H1 (cell line): ENCODE measurements at regions not wholly inside any gene's neighbourhood (a gene's known extent, or its start where the extent isn't known, plus 50 kb on each side); places are given as distances from the start of the nearest gene placed in this dataset.

Experiments used
- CTCF ChIA-PET: fragments of 300-600 bp; sonication (Branson Sonifier 250); formaldehyde crosslinking; loops from one replicate; lab custom pipeline; 2021; ENCODE audit not compliant: partially characterized antibody; lab: Charles Lee
- POLR2A ChIA-PET: fragments of 300-600 bp; sonication (Branson Sonifier 250); formaldehyde crosslinking; loops from one replicate; lab custom pipeline; 2021; ENCODE audit warnings: inconsistent platforms; ENCODE audit not compliant: partially characterized antibody; lab: Charles Lee
- DNase-seq, 2 experiments: peaks; one replicate each; pipeline versions ENCODE4 v3.0.0 to v3.0.0-alpha.2; 2010 to 2022; ENCODE audit warnings: low spot score in 2 of 2, low read depth in 1 of 2, mixed read lengths in 1 of 2
- FAIRE-seq: peaks from 2 replicates; lab custom pipeline; 2011; peaks lifted over from hg19 to GRCh38; lab: Jason Lieb, UNC
- H2AFZ ChIP-seq: 2 replicates; pipeline ENCODE4 v1.8.1; 2012; ENCODE audit warnings: low read length, inconsistent platforms
- H2AK5ac ChIP-seq: 2 replicates; pipeline ENCODE4 v1.6.1; 2013; ENCODE audit warnings: low read depth, low read length
- H2BK120ac ChIP-seq: replicated peaks from 2 replicates; pipeline ENCODE3; 2013; ENCODE audit warnings: low read depth, low read length, inconsistent platforms
- H2BK12ac ChIP-seq: 2 replicates; pipeline ENCODE4 v1.6.1; 2013; ENCODE audit warnings: low read depth, low read length
- H2BK15ac ChIP-seq: 2 replicates; pipeline ENCODE4 v1.6.1; 2013; ENCODE audit warnings: low read length
- H2BK20ac ChIP-seq: 2 replicates; pipeline ENCODE4 v1.6.1; 2013; ENCODE audit warnings: low read length
- H2BK5ac ChIP-seq: 2 replicates; pipeline ENCODE4 v1.6.1; 2013; ENCODE audit warnings: low read depth, low read length
- H3K14ac ChIP-seq: 2 replicates; pipeline ENCODE4 v1.6.1; 2013; ENCODE audit warnings: inconsistent platforms; ENCODE audit not compliant: insufficient read length
- H3K18ac ChIP-seq: 2 replicates; pipeline ENCODE4 v1.6.1; 2013; ENCODE audit warnings: low read length; ENCODE audit errors: extremely low read depth
- H3K23ac ChIP-seq: 2 replicates; pipeline ENCODE4 v1.6.1; 2013; ENCODE audit warnings: inconsistent platforms; ENCODE audit not compliant: insufficient read length
- H3K23me2 ChIP-seq: 2 replicates; pipeline ENCODE4 v1.6.1; 2013; ENCODE audit warnings: low read depth, low read length
- H3K27ac ChIP-seq: 2 replicates; pipeline ENCODE4 v1.6.1; 2011; ENCODE audit warnings: low read depth, low read length, inconsistent platforms
- H3K27me3 ChIP-seq, 4 experiments: replicated peaks in 1 of 4; 1 replicate in 1 of 4; 2 replicates in 3 of 4; pipeline versions ENCODE4 v1.6.1 to v1.8.1; 2011 to 2013; ENCODE audit warnings: low read length in 3 of 4, mild to moderate bottlenecking in 3 of 4, inconsistent platforms in 2 of 4, mixed read lengths in 2 of 4, moderate library complexity in 1 of 4; ENCODE audit not compliant: control insufficient read depth in 3 of 4, insufficient read depth in 3 of 4; ENCODE audit errors: extremely low read depth in 1 of 4
- H3K36me3 ChIP-seq, 4 experiments: 2 replicates each; pipeline versions ENCODE4 v1.6.1 to v1.8.1; 2011 to 2013; ENCODE audit warnings: mild to moderate bottlenecking in 4 of 4, low read length in 3 of 4, moderate library complexity in 2 of 4, control low read depth in 1 of 4, inconsistent platforms in 1 of 4; ENCODE audit not compliant: insufficient read depth in 4 of 4, control insufficient read depth in 2 of 4
- H3K4ac ChIP-seq: replicated peaks from 2 replicates; pipeline ENCODE3; 2013; ENCODE audit warnings: low read length, low read depth, mixed read lengths, inconsistent platforms; ENCODE audit not compliant: insufficient read length
- H3K4me1 ChIP-seq, 4 experiments: replicated peaks in 1 of 4; 1 replicate in 1 of 4; 2 replicates in 3 of 4; pipeline versions ENCODE4 v1.6.1 to v1.8.1; 2011 to 2013; ENCODE audit warnings: low read length in 3 of 4, inconsistent platforms in 2 of 4, mixed read lengths in 1 of 4; ENCODE audit not compliant: insufficient read depth in 4 of 4, control insufficient read depth in 3 of 4
- H3K4me2 ChIP-seq, 2 experiments: 2 replicates each; pipeline versions ENCODE4 v1.6.1 to v1.8.1; 2011 to 2013; ENCODE audit warnings: low read depth in 2 of 2, low read length in 2 of 2, control low read depth in 1 of 2, inconsistent platforms in 1 of 2, mild to moderate bottlenecking in 1 of 2; ENCODE audit not compliant: insufficient read depth in 1 of 2
- H3K4me3 ChIP-seq, 4 experiments: fragments of 200-600, 300-600 bp in 1 of 4; sonication (generic), shearing (Covaris generic), sonication (Bioruptor Twin) in 1 of 4; 2 replicates each; pipeline versions ENCODE4 v1.5.1 to v1.8.1; 2011 to 2016; ENCODE audit warnings: low read length in 4 of 4, low read depth in 3 of 4, control low read depth in 2 of 4, inconsistent platforms in 2 of 4, mild to moderate bottlenecking in 2 of 4, mixed read lengths in 1 of 4, moderate library complexity in 1 of 4; ENCODE audit not compliant: insufficient read depth in 2 of 4; ENCODE audit errors: extremely low read depth in 1 of 4
- H3K56ac ChIP-seq: replicated peaks from 2 replicates; pipeline ENCODE3; 2013; ENCODE audit warnings: low read depth, mild to moderate bottlenecking, mixed read lengths, low read length, inconsistent platforms; ENCODE audit not compliant: insufficient read length
- H3K79me1 ChIP-seq: 2 replicates; pipeline ENCODE4 v1.6.1; 2013; ENCODE audit warnings: low read depth, low read length, control low read depth
- H3K79me2 ChIP-seq, 2 experiments: 2 replicates each; pipeline versions ENCODE4 v1.6.1 to v1.8.1; 2012 to 2013; ENCODE audit warnings: low read length in 2 of 2, mild to moderate bottlenecking in 2 of 2, inconsistent platforms in 1 of 2; ENCODE audit not compliant: insufficient read depth in 2 of 2, control insufficient read depth in 1 of 2
- H3K9ac ChIP-seq, 4 experiments: replicated peaks in 1 of 4; 1 replicate in 1 of 4; 2 replicates in 3 of 4; pipeline versions ENCODE4 v1.6.1 to v1.8.1; 2011 to 2013; ENCODE audit warnings: low read depth in 3 of 4, low read length in 3 of 4, control low read depth in 2 of 4, mild to moderate bottlenecking in 2 of 4, moderate library complexity in 2 of 4, inconsistent platforms in 1 of 4; ENCODE audit errors: extremely low read depth in 1 of 4
- H3K9me3 ChIP-seq, 2 experiments: 2 replicates each; pipeline versions ENCODE4 v1.6.1 to v1.8.1; 2012 to 2013; ENCODE audit warnings: mild to moderate bottlenecking in 2 of 2, moderate library complexity in 2 of 2, control low read depth in 1 of 2, inconsistent platforms in 1 of 2, low read depth in 1 of 2, low read length in 1 of 2, mixed read lengths in 1 of 2; ENCODE audit not compliant: insufficient read depth in 2 of 2
- H4K20me1 ChIP-seq, 2 experiments: replicated peaks in 1 of 2; 2 replicates each; pipeline versions ENCODE3 to v1.8.1; 2011 to 2013; ENCODE audit warnings: inconsistent platforms in 2 of 2, low read length in 2 of 2, mild to moderate bottlenecking in 1 of 2; ENCODE audit not compliant: insufficient read depth in 2 of 2, control insufficient read depth in 1 of 2
- H4K5ac ChIP-seq: 2 replicates; pipeline ENCODE4 v1.6.1; 2013; ENCODE audit warnings: low read length, low read depth, mixed read lengths, inconsistent platforms; ENCODE audit not compliant: insufficient read length
- H4K8ac ChIP-seq: 2 replicates; pipeline ENCODE4 v1.8.0; 2013; ENCODE audit warnings: mild to moderate bottlenecking, moderate library complexity, low read length, inconsistent platforms; ENCODE audit not compliant: insufficient read depth; ENCODE audit errors: extremely low read depth
- H4K91ac ChIP-seq: replicated peaks from 2 replicates; pipeline ENCODE3; 2013; ENCODE audit warnings: low read length, mixed read lengths, inconsistent platforms; ENCODE audit not compliant: insufficient read length
- CHD1 ChIP-seq: IDR thresholded peaks from 2 replicates; pipeline ENCODE4 v1.6.1; 2012; ENCODE audit warnings: low read depth, low read length, improper control_type of control experiment
- EZH2 ChIP-seq: fragments of 200-600 bp; sonication (generic); IDR thresholded peaks from 2 replicates; pipeline ENCODE4 v1.7.1; 2012; ENCODE audit warnings: low read depth, mild to moderate bottlenecking, moderate library complexity, low read length, inconsistent platforms; ENCODE audit not compliant: severe bottlenecking
- FOSL1 ChIP-seq: IDR thresholded peaks from 2 replicates; pipeline ENCODE4 v1.6.1; 2011; ENCODE audit warnings: mild to moderate bottlenecking, low read depth, low read length, moderate library complexity; ENCODE audit not compliant: insufficient read depth
- KDM1A ChIP-seq: fragments of 200-600, 300-600 bp; sonication (generic); IDR thresholded peaks from 2 replicates; pipeline ENCODE4 v1.7.1; 2016; ENCODE audit warnings: mild to moderate bottlenecking, low read length, borderline replicate concordance
- NANOG ChIP-seq: IDR thresholded peaks from 2 replicates; pipeline ENCODE4 v1.6.1; 2011; ENCODE audit warnings: low read length, low read depth, mild to moderate bottlenecking, inconsistent platforms; ENCODE audit not compliant: insufficient read depth, poor library complexity, severe bottlenecking
- RAD21 ChIP-seq, 2 experiments: IDR thresholded peaks in 1 of 2; conservative IDR thresholded peaks in 1 of 2; 2 replicates each; pipeline ENCODE4 v1.6.1; 2011; ENCODE audit warnings: low read depth in 2 of 2, low read length in 2 of 2, improper control_type of control experiment in 1 of 2, inconsistent platforms in 1 of 2, mild to moderate bottlenecking in 1 of 2, moderate library complexity in 1 of 2
- WGBS, 2 experiments: shearing (Covaris generic) in 1 of 2; methylation state at CpG; one replicate each; pipeline versions ENCODE4 v1.1.6 to v1.1.7; 2013 to 2015; ENCODE audit warnings: low lambda C conversion rate in 2 of 2, mixed read lengths in 2 of 2, inconsistent platforms in 1 of 2, low coverage in 1 of 2, missing lambda C conversion rate in 1 of 2; ENCODE audit not compliant: insufficient replicate concordance in 2 of 2, insufficient coverage in 1 of 2, insufficient read length in 1 of 2; ENCODE audit errors: extremely low coverage in 1 of 2, missing lambda C conversion rate in 1 of 2; 5-methylcytosine and 5-hydroxymethylcytosine counted together

GRCh38 chr13:34349091-34349722, 531.3 kb downstream of the RFC3 start:
- no peak overlapping the region for H3K4ac ChIP-seq
- no peak overlapping the region for H2BK20ac ChIP-seq
- no peaks in the 10 kb centered on the region for H3K79me1 ChIP-seq
- H2AFZ ChIP-seq: no peak overlapping the region
- no peak overlapping the region for H3K4me2 ChIP-seq
- H3K14ac ChIP-seq: no peak overlapping the region
- no peak for TF ChIP-seq KDM1A
- no peak for TF ChIP-seq CHD1
- no peak for TF ChIP-seq EZH2
- TF ChIP-seq RAD21 (IDR thresholded peaks at IDR 0.05 in 1 of 2, conservative IDR thresholded peaks at IDR 0.05 in 1 of 2; ENCODE audit: low read depth in 2 of 2, low read length in 2 of 2): no peak
- no peak for TF ChIP-seq NANOG
- TF ChIP-seq FOSL1: no peak
- TF ChIP-seq, all 59 proteins: peak for 0
- Histone ChIP-seq H3K56ac (no peak overlapping the region), H2BK5ac (no peak overlapping the region), H2AK5ac (no peak overlapping the region), H4K20me1 (no peaks in the 10 kb centered on the region), H3K79me2 (no peaks in the 10 kb centered on the region), H4K8ac (no peak overlapping the region), H2BK12ac (no peak overlapping the region), H3K27ac (no peak overlapping the region), H3K23ac (no peak overlapping the region), H3K18ac (no peak overlapping the region), H3K4me3 (no peak overlapping the region), H3K23me2 (peaks cover 6% of the 10 kb centered on the region; the same call in 1 of the 2 replicates), H3K36me3 (no peaks in the 10 kb centered on the region), H2BK120ac (no peak overlapping the region), H3K9ac (no peak overlapping the region), H4K91ac (no peak overlapping the region), H4K5ac (no peak overlapping the region), H2BK15ac (no peak overlapping the region), H3K4me1 (no peaks in the 10 kb centered on the region; a peak in 4 of 7 replicates), H3K27me3 (no peaks in the 10 kb centered on the region), H3K9me3 (no peaks in the 10 kb centered on the region)
- no peak for FAIRE-seq
- WGBS, 2 experiments: 92% methylated on average over 1 of the region's 1 CpG; no CpG with 5 or more reads in 1 of the 2 experiments
- POLR2A ChIA-PET: no interaction called here
- CTCF ChIA-PET: interaction anchor here (0.8 kb wide), 1 partner anchor 72 kb away, joined by 3 read pairs; no protein-coding TSS in a partner anchor
- no peak for DNase-seq
